HepG2 (cell line): ENCODE measurements at regions not wholly inside any gene's neighbourhood (a gene's known extent, or its start where the extent isn't known, plus 50 kb on each side); places are given as distances from the start of the nearest gene placed in this dataset.

Source experiments
- BCL6 ChIP-seq: IDR thresholded peaks from 2 replicates; pipeline ENCODE4 v1.6.1; 2016; ENCODE audit warnings: missing genetic modification reagents, missing compliant biosample characterization
- CEBPZ ChIP-seq: IDR thresholded peaks from 2 replicates; pipeline ENCODE4 v1.6.1; 2012; ENCODE audit warnings: low read length, improper control_type of control experiment
- GZF1 ChIP-seq: sonication (generic); formaldehyde crosslinking; IDR thresholded peaks from 2 replicates; pipeline ENCODE4 v1.5.1; 2020; ENCODE audit warnings: mild to moderate bottlenecking, missing genetic modification reagents
- JUND ChIP-seq: sonication (generic); formaldehyde crosslinking; IDR thresholded peaks from 2 replicates; pipeline ENCODE4 v1.8.0; 2022; ENCODE audit warnings: mild to moderate bottlenecking, missing genetic modification reagents
- NFE2 ChIP-seq: sonication (generic); formaldehyde crosslinking; IDR thresholded peaks from 2 replicates; pipeline ENCODE4 v1.4.0; 2020; ENCODE audit warnings: missing genetic modification reagents
- SP4 ChIP-seq: sonication (generic); formaldehyde crosslinking; IDR thresholded peaks from 2 replicates; pipeline ENCODE4 v1.8.1; 2023; ENCODE audit warnings: mild to moderate bottlenecking, missing genetic modification reagents
- TEAD3 ChIP-seq: optimal IDR thresholded peaks from 2 replicates; pipeline ENCODE3; 2016; ENCODE audit warnings: borderline replicate concordance
- ZNF205 ChIP-seq: IDR thresholded peaks from 2 replicates; pipeline ENCODE4 v1.6.1; 2018; ENCODE audit warnings: missing biosample characterization, missing genetic modification reagents
- ZNF296 ChIP-seq: sonication (generic); formaldehyde crosslinking; conservative IDR thresholded peaks from 2 replicates; pipeline ENCODE4 v1.5.0; 2020; ENCODE audit warnings: mild to moderate bottlenecking, missing genetic modification reagents
- ZNF558 ChIP-seq: sonication (generic); formaldehyde crosslinking; IDR thresholded peaks from 2 replicates; pipeline ENCODE4 v1.9.0; 2022; ENCODE audit warnings: mild to moderate bottlenecking, missing genetic modification reagents, borderline replicate concordance
- ZNF605 ChIP-seq: sonication (generic); formaldehyde crosslinking; IDR thresholded peaks from 2 replicates; pipeline ENCODE4 v1.8.0; 2022; ENCODE audit warnings: mild to moderate bottlenecking, missing genetic modification reagents
- ZNF646 ChIP-seq: sonication (generic); formaldehyde crosslinking; IDR thresholded peaks from 2 replicates; pipeline ENCODE4 v1.9.0; 2021; ENCODE audit warnings: mild to moderate bottlenecking, missing genetic modification reagents
- ZNF678 ChIP-seq: sonication (generic); formaldehyde crosslinking; IDR thresholded peaks from 2 replicates; pipeline ENCODE4 v1.4.0; 2020; ENCODE audit warnings: mild to moderate bottlenecking, missing genetic modification reagents
- TF ChIP-seq, protein P1 (sequence below): IDR thresholded peaks from 2 replicates; pipeline ENCODE4 v1.6.1; 2016; ENCODE audit warnings: low read depth
- TF ChIP-seq, protein P2 (sequence below): sonication (generic); formaldehyde crosslinking; IDR thresholded peaks from 2 replicates; pipeline ENCODE4 v1.8.1; 2023; ENCODE audit warnings: mild to moderate bottlenecking, missing genetic modification reagents

GRCh38 chr1:59052166-59052590 lies 244.7 kb upstream of the FGGY start (continued):
- TF ChIP-seq CEBPZ: no peak
- TF ChIP-seq BCL6 (CRISPR knock-in tag): peak; percentile 99
- peak; percentile 65; the same call in 1 of the 2 replicates for TF ChIP-seq ZNF646
- no peak for TF ChIP-seq SP4 (CRISPR knock-in tag)
- TF ChIP-seq TEAD3: peak; percentile 96
- TF ChIP-seq ZNF678: no peak
- TF ChIP-seq JUND (CRISPR knock-in tag): peak; percentile 80
- TF ChIP-seq ZNF296 (CRISPR knock-in tag): no peak
- TF ChIP-seq GZF1 (CRISPR knock-in tag): no peak
- TF ChIP-seq ZNF605: peak; percentile 87
- peak; percentile 73; the same call in 1 of the 2 replicates for TF ChIP-seq ZNF558 (CRISPR knock-in tag)
- TF ChIP-seq, protein P1, sequence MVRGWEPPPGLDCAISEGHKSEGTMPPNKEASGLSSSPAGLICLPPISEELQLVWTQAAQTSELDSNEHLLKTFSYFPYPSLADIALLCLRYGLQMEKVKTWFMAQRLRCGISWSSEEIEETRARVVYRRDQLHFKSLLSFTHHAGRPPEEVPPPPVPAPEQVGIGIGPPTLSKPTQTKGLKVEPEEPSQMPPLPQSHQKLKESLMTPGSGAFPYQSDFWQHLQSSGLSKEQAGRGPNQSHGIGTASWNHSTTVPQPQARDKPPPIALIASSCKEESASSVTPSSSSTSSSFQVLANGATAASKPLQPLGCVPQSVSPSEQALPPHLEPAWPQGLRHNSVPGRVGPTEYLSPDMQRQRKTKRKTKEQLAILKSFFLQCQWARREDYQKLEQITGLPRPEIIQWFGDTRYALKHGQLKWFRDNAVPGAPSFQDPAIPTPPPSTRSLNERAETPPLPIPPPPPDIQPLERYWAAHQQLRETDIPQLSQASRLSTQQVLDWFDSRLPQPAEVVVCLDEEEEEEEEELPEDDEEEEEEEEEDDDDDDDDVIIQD (CRISPR knock-in tag): 0 out of 2 replicates have a peak, but pooled peaks have one; percentile 18
- TF ChIP-seq NFE2 (CRISPR knock-in tag): no peak
- peak; percentile 79; the same call in 1 of the 2 replicates for TF ChIP-seq ZNF205 (CRISPR knock-in tag)
- TF ChIP-seq, protein P2, sequence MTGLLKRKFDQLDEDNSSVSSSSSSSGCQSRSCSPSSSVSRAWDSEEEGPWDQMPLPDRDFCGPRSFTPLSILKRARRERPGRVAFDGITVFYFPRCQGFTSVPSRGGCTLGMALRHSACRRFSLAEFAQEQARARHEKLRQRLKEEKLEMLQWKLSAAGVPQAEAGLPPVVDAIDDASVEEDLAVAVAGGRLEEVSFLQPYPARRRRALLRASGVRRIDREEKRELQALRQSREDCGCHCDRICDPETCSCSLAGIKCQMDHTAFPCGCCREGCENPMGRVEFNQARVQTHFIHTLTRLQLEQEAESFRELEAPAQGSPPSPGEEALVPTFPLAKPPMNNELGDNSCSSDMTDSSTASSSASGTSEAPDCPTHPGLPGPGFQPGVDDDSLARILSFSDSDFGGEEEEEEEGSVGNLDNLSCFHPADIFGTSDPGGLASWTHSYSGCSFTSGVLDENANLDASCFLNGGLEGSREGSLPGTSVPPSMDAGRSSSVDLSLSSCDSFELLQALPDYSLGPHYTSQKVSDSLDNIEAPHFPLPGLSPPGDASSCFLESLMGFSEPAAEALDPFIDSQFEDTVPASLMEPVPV (CRISPR knock-in tag): peak; percentile 83; the same call in 1 of the 2 replicates
